Keratinocyte (primary cell): ENCODE measurements at regions not wholly inside any gene's neighbourhood (a gene's known extent, or its start where the extent isn't known, plus 50 kb on each side); places are given as distances from the start of the nearest gene placed in this dataset.
"Not testable (repeated sequence)": the region's sequence is repeated elsewhere in the genome, so short reads cannot be mapped to it uniquely, and the experiment has no call there.

ENCODE experiments used
- DNase-seq: peaks from one replicate; pipeline ENCODE4 v3.0.0-alpha.2; 2011; ENCODE audit warnings: low read depth, missing footprints, low spot score
- FAIRE-seq: peaks from 2 replicates; lab custom pipeline; 2011; peaks lifted over from hg19 to GRCh38; lab: Jason Lieb, UNC
- H2AFZ ChIP-seq: 2 replicates; pipeline ENCODE4 v1.6.0; 2012; ENCODE audit warnings: low read length, control low read depth, inconsistent platforms; ENCODE audit not compliant: control insufficient read depth
- H3K27ac ChIP-seq: 2 replicates; pipeline ENCODE4 v1.5.1; 2011; ENCODE audit warnings: low read length; ENCODE audit not compliant: control insufficient read depth, insufficient read depth
- H3K27me3 ChIP-seq: 3 replicates; pipeline ENCODE4 v1.6.0; 2011; ENCODE audit warnings: low read length; ENCODE audit not compliant: control insufficient read depth, insufficient read depth; ENCODE audit errors: extremely low read depth
- H3K36me3 ChIP-seq, 2 experiments: 2 replicates in 1 of 2; 3 replicates in 1 of 2; pipeline ENCODE4 v1.5.1; 2011; ENCODE audit warnings: low read length in 2 of 2, mild to moderate bottlenecking in 1 of 2; ENCODE audit not compliant: control insufficient read depth in 2 of 2, insufficient read depth in 2 of 2; ENCODE audit errors: extremely low read depth in 1 of 2
- H3K4me1 ChIP-seq: 3 replicates; pipeline ENCODE4 v1.5.1; 2011; ENCODE audit warnings: low read length; ENCODE audit not compliant: control insufficient read depth, insufficient read depth; ENCODE audit errors: extremely low read depth
- H3K4me2 ChIP-seq: 3 replicates; pipeline ENCODE4 v1.6.0; 2011; ENCODE audit warnings: low read depth, low read length; ENCODE audit not compliant: control insufficient read depth, insufficient read depth; ENCODE audit errors: extremely low read depth
- H3K4me3 ChIP-seq, 3 experiments: fragments of 200-600 bp in 1 of 3; sonication (generic) in 1 of 3; 2 replicates in 2 of 3; 3 replicates in 1 of 3; pipeline ENCODE4 v1.5.1; 2011 to 2016; ENCODE audit warnings: low read length in 3 of 3, mild to moderate bottlenecking in 3 of 3, control low read depth in 2 of 3, inconsistent platforms in 1 of 3, low read depth in 1 of 3, mixed read lengths in 1 of 3, mixed run types in 1 of 3, moderate library complexity in 1 of 3; ENCODE audit not compliant: control insufficient read depth in 2 of 3, insufficient read depth in 2 of 3; ENCODE audit errors: extremely low read depth in 1 of 3
- H3K79me2 ChIP-seq: 2 replicates; pipeline ENCODE4 v1.6.0; 2012; ENCODE audit warnings: low read length; ENCODE audit not compliant: control insufficient read depth, insufficient read depth
- H3K9ac ChIP-seq: 3 replicates; pipeline ENCODE4 v1.6.0; 2011; ENCODE audit warnings: low read length; ENCODE audit not compliant: control insufficient read depth, insufficient read depth; ENCODE audit errors: extremely low read depth
- H3K9me1 ChIP-seq: 3 replicates; pipeline ENCODE4 v1.6.0; 2011; ENCODE audit warnings: low read length; ENCODE audit not compliant: control insufficient read depth, insufficient read depth; ENCODE audit errors: extremely low read depth
- H3K9me3 ChIP-seq: 2 replicates; pipeline ENCODE4 v1.5.1; 2012; ENCODE audit warnings: low read depth, low read length; ENCODE audit not compliant: control insufficient read depth
- H4K20me1 ChIP-seq: 3 replicates; pipeline ENCODE4 v1.6.0; 2011; ENCODE audit warnings: low read length; ENCODE audit not compliant: control insufficient read depth, insufficient read depth; ENCODE audit errors: extremely low read depth
- CTCF ChIP-seq, 3 experiments: IDR thresholded peaks in 1 of 3; conservative IDR thresholded peaks in 1 of 3; optimal IDR thresholded peaks in 1 of 3; 2 replicates in 2 of 3; 3 replicates in 1 of 3; pipeline versions ENCODE3 to v1.5.1; 2011; ENCODE audit warnings: low read length in 3 of 3, mild to moderate bottlenecking in 3 of 3, moderate library complexity in 2 of 3, control low read depth in 1 of 3, inconsistent platforms in 1 of 3; ENCODE audit not compliant: insufficient read depth in 2 of 3; ENCODE audit errors: extremely low read depth in 1 of 3
- EZH2 ChIP-seq: IDR thresholded peaks from one replicate; pipeline ENCODE4 v1.6.1; 2012; ENCODE audit warnings: inconsistent platforms, mild to moderate bottlenecking, low read length, moderate library complexity
- dilution Hi-C: fragments of 300-500 bp; cut with MboI; formaldehyde crosslinking; loops from one replicate; pipeline ENCODE4 v1.7.0; 2020; ENCODE audit warnings: low sequenced_read_pairs; ENCODE audit not compliant: extremely low pct_ligation_motif_present

DNA sequence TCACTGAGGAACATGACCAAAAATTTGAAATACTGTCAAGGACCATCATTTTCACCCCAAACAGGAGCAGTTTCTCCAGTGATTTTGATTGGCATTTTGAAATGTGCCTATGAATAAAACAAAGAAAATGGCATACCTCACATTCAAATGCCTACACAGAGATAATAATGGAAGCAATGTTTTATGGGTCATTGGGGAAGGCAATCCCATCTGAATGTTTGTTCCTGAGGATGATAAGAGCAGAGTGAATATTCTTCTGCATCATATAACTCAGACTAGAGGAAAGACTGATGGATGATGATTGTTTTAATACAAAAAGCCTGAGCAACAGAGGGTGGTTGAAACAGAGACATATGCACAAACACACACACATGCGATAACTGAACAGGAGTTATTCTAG is 2749.9 kb downstream of the PCDH9 start:
- no peaks in the 10 kb centered on the region for H3K36me3 ChIP-seq
- no peaks in the 10 kb centered on the region for H3K9me1 ChIP-seq
- H3K9ac ChIP-seq, result no peak overlapping the region
- TF ChIP-seq EZH2 (no peak), CTCF (optimal IDR thresholded peaks at IDR 0.05 in 1 of 3, IDR thresholded peaks at IDR 0.05 in 1 of 3, conservative IDR thresholded peaks at IDR 0.05 in 1 of 3; ENCODE audit: extremely low read depth in 1 of 3, insufficient read depth in 2 of 3, low read length in 3 of 3) (no peak)
- H3K79me2 ChIP-seq, result no peaks in the 10 kb centered on the region
- H2AFZ ChIP-seq, result no peak overlapping the region
- no peaks in the 10 kb centered on the region for H4K20me1 ChIP-seq
- H3K9me3 ChIP-seq, result no peaks in the 10 kb centered on the region
- DNase-seq (no peak), FAIRE-seq (no peak)
- H3K4me1 ChIP-seq, result no peaks in the 10 kb centered on the region
- no peak overlapping the region for H3K27ac ChIP-seq
- H3K4me2 ChIP-seq, result no peak overlapping the region
- no peaks in the 10 kb centered on the region for H3K27me3 ChIP-seq
- no peak overlapping the region for H3K4me3 ChIP-seq
- dilution Hi-C loops, result no loop called here

DNA sequence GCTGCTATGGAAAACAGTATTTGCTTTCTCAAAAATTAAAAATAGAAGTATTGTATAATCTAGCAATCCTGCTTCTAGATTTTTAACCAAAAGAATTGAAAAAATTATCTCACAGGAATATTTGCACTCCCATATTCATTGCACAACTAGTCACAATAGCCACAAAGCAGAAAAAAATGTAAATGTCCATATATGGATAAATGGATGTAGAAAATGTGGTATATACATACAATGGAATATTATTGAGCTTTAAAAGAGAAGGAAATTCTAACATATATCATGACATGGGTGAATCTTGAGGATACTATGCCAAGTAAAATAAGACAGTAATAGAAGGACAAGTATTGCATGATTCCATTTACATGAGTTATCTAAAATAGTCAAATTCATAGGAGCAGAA is 2753.0 kb downstream of the PCDH9 start:
- TF ChIP-seq EZH2, result no peak
- TF ChIP-seq CTCF (optimal IDR thresholded peaks at IDR 0.05 in 1 of 3, IDR thresholded peaks at IDR 0.05 in 1 of 3, conservative IDR thresholded peaks at IDR 0.05 in 1 of 3; ENCODE audit: extremely low read depth in 1 of 3, insufficient read depth in 2 of 3, low read length in 3 of 3), result no peak
- Histone ChIP-seq H3K36me3 (no peaks in the 10 kb centered on the region), H3K27me3 (no peaks in the 10 kb centered on the region), H3K9me3 (no peaks in the 10 kb centered on the region), H4K20me1 (no peaks in the 10 kb centered on the region), H2AFZ (no peak overlapping the region), H3K9ac (no peak overlapping the region), H3K4me3 (no peak overlapping the region), H3K27ac (no peak overlapping the region), H3K4me2 (no peak overlapping the region), H3K79me2 (no peaks in the 10 kb centered on the region), H3K9me1 (no peaks in the 10 kb centered on the region), H3K4me1 (no peaks in the 10 kb centered on the region)
- DNase-seq (no peak), FAIRE-seq (no peak)
- dilution Hi-C loops, result no loop called here

- H3K9me1 ChIP-seq, H3K4me1 ChIP-seq, H3K36me3 ChIP-seq, H3K79me2 ChIP-seq, H3K9me3 ChIP-seq, H4K20me1 ChIP-seq, H3K4me3 ChIP-seq, H3K9ac ChIP-seq, H3K27ac ChIP-seq, H3K4me2 ChIP-seq, H2AFZ ChIP-seq, FAIRE-seq, dilution Hi-C loops, H3K27me3 ChIP-seq, DNase-seq: not testable (repeated sequence)
Observed at GRCh38 chr13:64476041-64476568, 2754.0 kb downstream of the PCDH9 start.
